ENCODE measurements at regions not wholly inside any gene's neighbourhood (a gene's known extent, or its start where the extent isn't known, plus 50 kb on each side); places are given as distances from the start of the nearest gene placed in this dataset.

DNA sequence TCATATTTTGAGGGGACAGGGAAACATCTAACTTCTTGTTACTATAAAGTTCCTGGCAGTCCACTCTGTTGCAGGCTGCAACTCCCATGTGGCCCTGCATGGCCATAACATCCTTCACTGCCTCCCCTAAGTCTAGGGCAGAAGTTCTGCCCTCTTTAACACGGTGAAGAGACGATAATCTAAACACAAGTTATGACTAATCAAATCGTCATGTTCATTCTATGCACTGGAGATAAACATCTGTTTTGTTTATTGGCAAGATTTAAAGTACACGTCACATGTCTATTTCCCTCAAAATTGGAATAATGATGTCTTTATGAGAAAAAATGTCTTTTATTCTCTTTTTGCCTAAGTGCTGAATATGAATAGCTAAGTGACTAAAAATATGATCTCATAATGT, 1629.4 kb downstream of the PCDH9 start:
- TF ChIP-seq POLR2A (IDR thresholded peaks at IDR 0.05), result no peak
- TF ChIP-seq CTCF (IDR thresholded peaks at IDR 0.05), result no peak
